GM21825 (cell line): ENCODE measurements at regions not wholly inside any gene's neighbourhood (a gene's known extent, or its start where the extent isn't known, plus 50 kb on each side); places are given as distances from the start of the nearest gene placed in this dataset.
"Not testable (repeated sequence)": the region's sequence is repeated elsewhere in the genome, so short reads cannot be mapped to it uniquely, and the experiment has no call there.

Experiments used
- ATAC-seq: cut with Tn5 transposase; IDR thresholded peaks from one replicate; pipeline ENCODE4 v1.9.1; 2021; ENCODE audit warnings: mild to moderate bottlenecking, moderate library complexity; ENCODE audit not compliant: unreplicated experiment

- not testable (repeated sequence) for ATAC-seq
These were observed 191.9 kb upstream of the POU5F2 start for GRCh38 chr5:93933269-93933668.

- ATAC-seq = no peak
These were observed 188.7 kb upstream of the POU5F2 start for GRCh38 chr5:93930098-93930497.

GRCh38 chr5:93929131-93929530 lies 187.7 kb upstream of the POU5F2 start:
- ATAC-seq = no peak

GRCh38 chr5:93926831-93927620 lies 185.6 kb upstream of the POU5F2 start:
- no peak for ATAC-seq

- ATAC-seq = no peak
These were observed 183.9 kb upstream of the POU5F2 start for GRCh38 chr5:93925321-93925720.

- ATAC-seq = no peak
These were observed 183.2 kb upstream of the POU5F2 start for GRCh38 chr5:93924628-93925027.

- no peak for ATAC-seq
These were observed 181.2 kb upstream of the POU5F2 start for GRCh38 chr5:93922551-93922950.

GRCh38 chr5:93921001-93921400 lies 179.6 kb upstream of the POU5F2 start:
- ATAC-seq = no peak

- ATAC-seq = no peak
These were observed 175.5 kb upstream of the POU5F2 start for GRCh38 chr5:93916872-93917271.

GRCh38 chr5:93915142-93915553 lies 173.7 kb upstream of the POU5F2 start:
- ATAC-seq = no peak

- no peak for ATAC-seq
These were observed 170.2 kb upstream of the POU5F2 start for GRCh38 chr5:93911609-93912008.

- ATAC-seq = no peak
These were observed 168.0 kb upstream of the POU5F2 start for GRCh38 chr5:93909356-93909755.

GRCh38 chr5:93904917-93905316 lies 163.5 kb upstream of the POU5F2 start:
- ATAC-seq = no peak

- ATAC-seq = no peak
These were observed 160.9 kb upstream of the POU5F2 start for GRCh38 chr5:93902288-93902687.

GRCh38 chr5:93899026-93899600 lies 157.7 kb upstream of the POU5F2 start:
- peak; percentile 83 for ATAC-seq

GRCh38 chr5:93894601-93895354 lies 153.4 kb upstream of the POU5F2 start:
- no peak for ATAC-seq

GRCh38 chr5:93893075-93893474 lies 151.7 kb upstream of the POU5F2 start:
- no peak for ATAC-seq

- no peak for ATAC-seq
These were observed 151.1 kb upstream of the POU5F2 start for GRCh38 chr5:93892481-93892880.

GRCh38 chr5:93891491-93892480 lies 150.4 kb upstream of the POU5F2 start:
- no peak for ATAC-seq

- ATAC-seq = no peak
These were observed 149.3 kb upstream of the POU5F2 start for GRCh38 chr5:93890657-93891056.

GRCh38 chr5:93887678-93888077 lies 146.3 kb upstream of the POU5F2 start:
- no peak for ATAC-seq
